ENCODE measurements at regions not wholly inside any gene's neighbourhood (a gene's known extent, or its start where the extent isn't known, plus 50 kb on each side); places are given as distances from the start of the nearest gene placed in this dataset.

DNA sequence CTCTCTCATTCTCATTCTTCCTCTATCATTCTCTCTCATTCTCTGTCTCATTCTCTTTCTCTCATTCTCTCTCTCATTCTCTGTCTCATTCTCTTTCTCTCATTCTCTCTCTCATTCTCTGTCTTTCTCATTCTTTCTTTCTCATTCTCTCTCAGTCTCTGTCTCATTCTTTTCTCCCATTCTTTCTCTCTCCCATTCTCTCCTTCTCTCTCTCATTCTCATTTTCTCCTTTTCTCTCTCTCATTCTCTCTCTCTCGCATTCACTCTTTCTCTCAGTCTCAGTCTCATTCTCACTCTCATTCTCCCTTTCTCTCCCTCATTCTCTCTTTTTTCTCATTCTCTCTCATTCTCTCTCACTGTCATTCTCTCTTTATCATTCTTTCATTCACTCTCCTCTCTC lies 152.0 kb upstream of the UQCRFS1 start:
- no peaks in the 10 kb centered on the region for H3K36me3 Mint-ChIP-seq
- H3K4me3 Mint-ChIP-seq, result no peak overlapping the region
- no peaks in the 10 kb centered on the region for H3K4me1 Mint-ChIP-seq
- no peak for DNase-seq
- CTCF ChIA-PET, result no interaction called here
- peaks cover 31% of the 10 kb centered on the region for H3K27me3 Mint-ChIP-seq
- no peak overlapping the region for H3K27ac Mint-ChIP-seq
- H3K9me3 Mint-ChIP-seq, result no peaks in the 10 kb centered on the region

GRCh38 chr19:29365836-29366417 lies 153.0 kb upstream of the UQCRFS1 start:
- CTCF ChIA-PET, result no interaction called here
- Mint-ChIP-seq H3K4me3 (no peak overlapping the region), H3K27me3 (peaks cover 31% of the 10 kb centered on the region), H3K27ac (no peak overlapping the region), H3K36me3 (no peaks in the 10 kb centered on the region), H3K9me3 (no peaks in the 10 kb centered on the region), H3K4me1 (no peaks in the 10 kb centered on the region)
- no peak for DNase-seq

- H3K27ac Mint-ChIP-seq, result no peak overlapping the region
- H3K4me3 Mint-ChIP-seq, result no peak overlapping the region
- CTCF ChIA-PET, result no interaction called here
- H3K9me3 Mint-ChIP-seq, result no peaks in the 10 kb centered on the region
- no peak for DNase-seq
- H3K36me3 Mint-ChIP-seq, result no peaks in the 10 kb centered on the region
- peaks cover 31% of the 10 kb centered on the region for H3K27me3 Mint-ChIP-seq
- no peaks in the 10 kb centered on the region for H3K4me1 Mint-ChIP-seq
These were observed 153.8 kb upstream of the UQCRFS1 start for GRCh38 chr19:29366757-29367156.

- Mint-ChIP-seq H3K27ac (no peak overlapping the region), H3K9me3 (no peaks in the 10 kb centered on the region), H3K4me3 (no peak overlapping the region), H3K36me3 (no peaks in the 10 kb centered on the region), H3K27me3 (peaks cover 31% of the 10 kb centered on the region), H3K4me1 (no peaks in the 10 kb centered on the region)
- no peak for DNase-seq
- CTCF ChIA-PET, result no interaction called here
These were observed 154.9 kb upstream of the UQCRFS1 start for GRCh38 chr19:29367791-29368222.

- H3K27me3 Mint-ChIP-seq, result peaks cover 16% of the 10 kb centered on the region
- no peaks in the 10 kb centered on the region for H3K36me3 Mint-ChIP-seq
- H3K4me3 Mint-ChIP-seq, result no peak overlapping the region
- H3K27ac Mint-ChIP-seq, result no peak overlapping the region
- CTCF ChIA-PET, result no interaction called here
- DNase-seq, result no peak
- no peaks in the 10 kb centered on the region for H3K4me1 Mint-ChIP-seq
- H3K9me3 Mint-ChIP-seq, result no peaks in the 10 kb centered on the region
These were observed 155.5 kb upstream of the VSTM2B start for GRCh38 chr19:29370276-29370675.

GRCh38 chr19:29371251-29372090 lies 154.3 kb upstream of the VSTM2B start:
- Mint-ChIP-seq H3K27ac (no peak overlapping the region), H3K4me3 (no peak overlapping the region), H3K36me3 (no peaks in the 10 kb centered on the region), H3K4me1 (no peaks in the 10 kb centered on the region), H3K9me3 (no peaks in the 10 kb centered on the region), H3K27me3 (peaks cover 6% of the 10 kb centered on the region)
- CTCF ChIA-PET, result no interaction called here
- DNase-seq, result no peak

GRCh38 chr19:29372091-29372415 lies 153.7 kb upstream of the VSTM2B start:
- peaks cover 1% of the 10 kb centered on the region for H3K27me3 Mint-ChIP-seq
- CTCF ChIA-PET, result no interaction called here

GRCh38 chr19:29372461-29372860 lies 153.3 kb upstream of the VSTM2B start:
- H3K4me1 Mint-ChIP-seq, result no peaks in the 10 kb centered on the region
- no peaks in the 10 kb centered on the region for H3K27me3 Mint-ChIP-seq
- no peak for DNase-seq
- H3K36me3 Mint-ChIP-seq, result no peaks in the 10 kb centered on the region
- H3K9me3 Mint-ChIP-seq, result no peaks in the 10 kb centered on the region
- no peak overlapping the region for H3K27ac Mint-ChIP-seq
- H3K4me3 Mint-ChIP-seq, result no peak overlapping the region
- CTCF ChIA-PET, result no interaction called here

More at GRCh38 chr19:29372091-29372415, 153.7 kb upstream of the VSTM2B start:
- Mint-ChIP-seq H3K4me3 (no peak overlapping the region), H3K4me1 (no peaks in the 10 kb centered on the region), H3K27ac (no peak overlapping the region), H3K9me3 (no peaks in the 10 kb centered on the region), H3K36me3 (no peaks in the 10 kb centered on the region)
- no peak for DNase-seq

GRCh38 chr19:29372921-29373797 lies 152.6 kb upstream of the VSTM2B start:
- H3K27me3 Mint-ChIP-seq, result no peaks in the 10 kb centered on the region
- no peak overlapping the region for H3K27ac Mint-ChIP-seq
- DNase-seq, result no peak
- no peaks in the 10 kb centered on the region for H3K4me1 Mint-ChIP-seq
- H3K36me3 Mint-ChIP-seq, result no peaks in the 10 kb centered on the region
- H3K4me3 Mint-ChIP-seq, result no peak overlapping the region
- H3K9me3 Mint-ChIP-seq, result no peaks in the 10 kb centered on the region
- CTCF ChIA-PET, result no interaction called here

GRCh38 chr19:29375429-29376119 lies 150.2 kb upstream of the VSTM2B start:
- DNase-seq, result no peak
- H3K4me3 Mint-ChIP-seq, result no peak overlapping the region
- H3K27ac Mint-ChIP-seq, result no peak overlapping the region
- no peaks in the 10 kb centered on the region for H3K36me3 Mint-ChIP-seq
- H3K27me3 Mint-ChIP-seq, result peaks cover 15% of the 10 kb centered on the region
- no peaks in the 10 kb centered on the region for H3K9me3 Mint-ChIP-seq
- H3K4me1 Mint-ChIP-seq, result no peaks in the 10 kb centered on the region
- CTCF ChIA-PET, result interaction anchor here (0.7 kb wide), 1 partner anchor 25 kb away, joined by 3 read pairs; no protein-coding TSS in a partner anchor

- no peaks in the 10 kb centered on the region for H3K4me1 Mint-ChIP-seq
- no peak overlapping the region for H3K27ac Mint-ChIP-seq
- no peaks in the 10 kb centered on the region for H3K9me3 Mint-ChIP-seq
- H3K4me3 Mint-ChIP-seq, result no peak overlapping the region
- no peak for DNase-seq
- H3K36me3 Mint-ChIP-seq, result no peaks in the 10 kb centered on the region
- H3K27me3 Mint-ChIP-seq, result peaks cover 18% of the 10 kb centered on the region
- CTCF ChIA-PET, result no interaction called here
These were observed 148.9 kb upstream of the VSTM2B start for GRCh38 chr19:29376855-29377354.

DNA sequence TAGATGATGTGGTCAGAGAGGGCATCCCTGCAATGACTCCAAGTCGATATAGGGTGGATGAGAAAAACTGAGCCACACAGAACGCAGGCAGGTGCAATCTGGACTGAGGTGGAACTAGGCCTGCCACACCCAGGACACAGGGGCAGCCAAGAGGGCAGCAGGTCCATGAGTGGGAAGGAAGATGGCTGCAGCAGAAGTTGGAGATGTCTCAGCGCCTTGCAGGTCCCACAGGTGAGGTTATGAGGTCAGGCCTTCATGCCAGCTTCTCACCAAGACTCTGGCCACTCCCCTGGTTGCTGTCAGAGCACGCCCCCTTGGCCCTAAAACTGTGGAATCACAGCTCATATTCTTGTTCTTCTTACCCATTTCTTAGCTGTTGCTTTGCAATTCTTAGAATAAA lies 147.7 kb upstream of the VSTM2B start:
- no peak for DNase-seq
- Mint-ChIP-seq H3K27ac (no peak overlapping the region), H3K4me1 (no peaks in the 10 kb centered on the region), H3K4me3 (no peak overlapping the region), H3K36me3 (no peaks in the 10 kb centered on the region), H3K9me3 (no peaks in the 10 kb centered on the region), H3K27me3 (peaks cover 18% of the 10 kb centered on the region)
- CTCF ChIA-PET, result no interaction called here

- Mint-ChIP-seq H3K4me1 (no peaks in the 10 kb centered on the region), H3K9me3 (no peaks in the 10 kb centered on the region), H3K36me3 (no peaks in the 10 kb centered on the region), H3K4me3 (no peak overlapping the region), H3K27ac (no peak overlapping the region), H3K27me3 (peaks cover 18% of the 10 kb centered on the region)
- DNase-seq, result no peak
- CTCF ChIA-PET, result no interaction called here
These were observed 147.2 kb upstream of the VSTM2B start for GRCh38 chr19:29378543-29379080.
